WERI-Rb-1 (cell line): ENCODE measurements at regions not wholly inside any gene's neighbourhood (a gene's known extent, or its start where the extent isn't known, plus 50 kb on each side); places are given as distances from the start of the nearest gene placed in this dataset.
A peak's percentile ranks its signal among the peaks of the same experiment; 100 is the strongest.

Source experiments
- DNase-seq: peaks from one replicate; pipeline ENCODE4 v3.0.0-alpha.2; 2020
- H3K27ac ChIP-seq: fragments of 250-450 bp; sonication (Bioruptor Pico); 2 replicates; pipeline ENCODE4 v1.5.1; 2020; ENCODE audit warnings: mild to moderate bottlenecking, moderate library complexity
- H3K27me3 ChIP-seq: fragments of 250-450 bp; sonication (Bioruptor Pico); 2 replicates; pipeline ENCODE4 v1.5.1; 2021; ENCODE audit warnings: mild to moderate bottlenecking, low read depth, moderate library complexity; ENCODE audit not compliant: insufficient read depth, severe bottlenecking
- H3K36me3 ChIP-seq: fragments of 250-450 bp; sonication (Bioruptor Pico); 2 replicates; pipeline ENCODE4 v1.5.1; 2020; ENCODE audit warnings: mild to moderate bottlenecking, moderate library complexity
- H3K4me3 ChIP-seq: 2 replicates; pipeline ENCODE4 v1.5.1; 2011; ENCODE audit warnings: low read depth, mild to moderate bottlenecking, control low read depth, low read length
- H3K9me3 ChIP-seq: fragments of 250-450 bp; sonication (Bioruptor Pico); 2 replicates; pipeline ENCODE4 v1.5.1; 2021; ENCODE audit warnings: mild to moderate bottlenecking, moderate library complexity; ENCODE audit not compliant: severe bottlenecking
- TF ChIP-seq, protein P1 (sequence below): IDR thresholded peaks from 2 replicates; pipeline ENCODE4 v1.5.1; 2011; ENCODE audit warnings: low read depth, mild to moderate bottlenecking, control low read depth, inconsistent platforms, low read length

- H3K9me3 ChIP-seq, result no peaks in the 10 kb centered on the region
- no peak overlapping the region for H3K4me3 ChIP-seq
Measured at GRCh38 chr11:115645631-115646317, 141.6 kb upstream of the CADM1 start.

DNA sequence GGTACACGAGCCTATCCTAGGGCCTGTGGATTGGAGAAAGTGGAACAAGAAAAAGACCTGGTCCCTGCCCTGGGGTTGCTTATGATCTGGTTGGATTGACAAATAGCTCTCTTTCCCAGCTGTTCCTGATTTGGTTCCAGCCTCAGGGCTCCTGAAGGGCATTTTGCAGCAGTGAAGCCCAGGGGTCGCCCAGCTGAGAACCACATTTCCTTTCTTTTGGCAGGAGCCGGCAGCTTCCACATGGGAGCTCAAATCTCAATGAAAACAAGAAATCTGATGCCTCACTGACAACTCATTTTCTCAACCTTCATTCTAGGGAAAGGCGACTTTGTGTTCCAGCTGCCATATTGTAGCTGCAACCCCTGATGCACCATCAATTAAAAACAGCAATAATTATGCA, 140.6 kb upstream of the CADM1 start:
- DNase-seq, result no peak
- TF ChIP-seq, protein P1, sequence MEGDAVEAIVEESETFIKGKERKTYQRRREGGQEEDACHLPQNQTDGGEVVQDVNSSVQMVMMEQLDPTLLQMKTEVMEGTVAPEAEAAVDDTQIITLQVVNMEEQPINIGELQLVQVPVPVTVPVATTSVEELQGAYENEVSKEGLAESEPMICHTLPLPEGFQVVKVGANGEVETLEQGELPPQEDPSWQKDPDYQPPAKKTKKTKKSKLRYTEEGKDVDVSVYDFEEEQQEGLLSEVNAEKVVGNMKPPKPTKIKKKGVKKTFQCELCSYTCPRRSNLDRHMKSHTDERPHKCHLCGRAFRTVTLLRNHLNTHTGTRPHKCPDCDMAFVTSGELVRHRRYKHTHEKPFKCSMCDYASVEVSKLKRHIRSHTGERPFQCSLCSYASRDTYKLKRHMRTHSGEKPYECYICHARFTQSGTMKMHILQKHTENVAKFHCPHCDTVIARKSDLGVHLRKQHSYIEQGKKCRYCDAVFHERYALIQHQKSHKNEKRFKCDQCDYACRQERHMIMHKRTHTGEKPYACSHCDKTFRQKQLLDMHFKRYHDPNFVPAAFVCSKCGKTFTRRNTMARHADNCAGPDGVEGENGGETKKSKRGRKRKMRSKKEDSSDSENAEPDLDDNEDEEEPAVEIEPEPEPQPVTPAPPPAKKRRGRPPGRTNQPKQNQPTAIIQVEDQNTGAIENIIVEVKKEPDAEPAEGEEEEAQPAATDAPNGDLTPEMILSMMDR, result no peak
- no peaks in the 10 kb centered on the region for H3K36me3 ChIP-seq

More at GRCh38 chr11:115645631-115646317, 141.6 kb upstream of the CADM1 start:
- Histone ChIP-seq H3K36me3 (no peaks in the 10 kb centered on the region), H3K27ac (no peak overlapping the region), H3K27me3 (peaks cover 36% of the 10 kb centered on the region)
- TF ChIP-seq, protein P1, result no peak
- no peak for DNase-seq

DNA sequence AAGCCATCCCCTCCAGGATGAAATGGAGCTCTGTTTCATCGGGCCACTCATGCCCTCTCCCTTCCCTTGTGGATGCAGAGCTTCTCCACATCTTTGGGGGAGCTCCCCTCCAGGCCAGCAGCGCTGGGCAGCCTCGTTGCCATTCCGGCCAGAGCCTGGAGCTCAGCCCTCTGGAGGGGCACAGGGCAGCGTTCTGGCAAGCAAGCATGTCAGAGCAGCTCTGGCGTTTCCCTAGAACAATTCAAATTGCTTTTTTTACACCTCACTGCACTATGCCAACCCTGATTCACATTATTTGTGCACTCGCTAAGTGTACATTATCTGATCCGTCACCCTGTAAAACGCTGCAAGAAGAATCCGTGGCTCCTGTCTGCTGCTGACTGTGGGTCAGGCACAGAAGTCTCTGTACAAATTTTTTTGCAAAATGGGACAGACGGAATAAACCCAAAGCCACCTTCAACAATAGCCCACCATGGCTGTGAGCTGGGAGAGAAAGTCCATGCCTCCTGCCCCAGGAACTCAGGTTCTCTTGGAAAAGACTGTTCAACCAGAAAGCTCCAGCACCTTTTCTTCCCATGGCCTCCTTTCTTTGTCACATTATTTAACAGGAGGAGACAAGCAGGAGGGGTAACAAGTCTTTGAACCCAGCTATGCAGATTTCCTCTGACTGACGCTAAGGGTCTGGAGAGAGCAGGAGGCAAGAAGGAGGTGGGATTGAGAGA, 139.5 kb upstream of the CADM1 start:
- no peaks in the 10 kb centered on the region for H3K9me3 ChIP-seq

More for the DNA sequence above, 140.6 kb upstream of the CADM1 start:
- H3K4me3 ChIP-seq, result no peak overlapping the region
- H3K27ac ChIP-seq, result no peak overlapping the region
- peaks cover 43% of the 10 kb centered on the region for H3K27me3 ChIP-seq
- no peaks in the 10 kb centered on the region for H3K9me3 ChIP-seq

GRCh38 chr11:115642660-115643059, 138.4 kb upstream of the CADM1 start:
- no peak overlapping the region for H3K4me3 ChIP-seq
- no peaks in the 10 kb centered on the region for H3K9me3 ChIP-seq
- peaks cover 56% of the 10 kb centered on the region for H3K27me3 ChIP-seq
- DNase-seq, result peak; percentile 55
- TF ChIP-seq, protein P1, result no peak
- H3K36me3 ChIP-seq, result no peaks in the 10 kb centered on the region
- no peak overlapping the region for H3K27ac ChIP-seq

More for the DNA sequence above, 139.5 kb upstream of the CADM1 start:
- DNase-seq, result no peak
- Histone ChIP-seq H3K27me3 (peaks cover 52% of the 10 kb centered on the region), H3K36me3 (no peaks in the 10 kb centered on the region), H3K4me3 (no peak overlapping the region), H3K27ac (no peak overlapping the region)
- TF ChIP-seq, protein P1, result no peak

DNA sequence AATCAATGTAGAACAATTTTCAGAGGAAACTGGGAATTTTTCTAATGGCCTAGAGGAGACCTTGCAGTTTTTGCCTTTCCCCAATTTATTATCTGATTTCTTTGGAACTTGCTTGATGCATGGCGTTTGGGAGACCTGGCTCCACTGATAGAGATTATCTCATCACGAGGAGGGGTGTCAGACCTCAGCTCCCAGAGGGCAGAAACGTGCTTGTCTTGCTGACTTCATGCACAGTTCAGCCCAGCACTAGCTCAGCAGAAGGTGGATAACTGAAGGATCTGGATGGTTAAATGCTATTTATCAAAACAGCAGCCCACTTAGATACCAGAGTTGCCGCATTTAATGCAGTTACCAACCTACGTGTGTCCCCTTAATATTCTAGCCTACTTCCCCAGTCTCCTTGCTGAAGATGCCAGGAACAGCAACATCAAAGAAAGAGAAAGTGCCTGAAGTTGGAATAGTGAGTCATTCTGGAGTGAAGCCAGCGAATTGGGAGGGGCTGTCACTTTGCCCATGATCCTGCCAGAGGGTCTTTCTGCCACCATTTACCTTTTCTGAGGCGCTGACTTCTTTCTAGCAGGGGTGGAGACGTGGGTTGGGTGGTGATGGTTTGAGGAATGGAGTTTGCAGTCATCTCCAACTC, 133.5 kb upstream of the CADM1 start:
- no peak overlapping the region for H3K4me3 ChIP-seq
- no peaks in the 10 kb centered on the region for H3K9me3 ChIP-seq
- no peaks in the 10 kb centered on the region for H3K36me3 ChIP-seq
- DNase-seq, result no peak
- TF ChIP-seq, protein P1, result no peak
- H3K27me3 ChIP-seq, result peaks cover 25% of the 10 kb centered on the region
- H3K27ac ChIP-seq, result no peak overlapping the region
